ENCODE measurements at regions not wholly inside any gene's neighbourhood (a gene's known extent, or its start where the extent isn't known, plus 50 kb on each side); places are given as distances from the start of the nearest gene placed in this dataset.

- DNase-seq = no peak
These were observed 836.0 kb downstream of the MAFB start for GRCh38 chr20:39853050-39853449.

- no peak for DNase-seq
These were observed 837.6 kb downstream of the MAFB start for GRCh38 chr20:39851459-39851858.

GRCh38 chr20:39850821-39851330, 838.2 kb downstream of the MAFB start:
- no peak for DNase-seq

- no peak for DNase-seq
These were observed 838.8 kb downstream of the MAFB start for GRCh38 chr20:39850246-39850645.

GRCh38 chr20:39849664-39850063, 839.4 kb downstream of the MAFB start:
- DNase-seq = no peak

GRCh38 chr20:39849171-39849570, 839.9 kb downstream of the MAFB start:
- DNase-seq = no peak

GRCh38 chr20:39839399-39840119, 849.5 kb downstream of the MAFB start:
- no peak for DNase-seq

GRCh38 chr20:39837561-39837960, 851.5 kb downstream of the MAFB start:
- DNase-seq = no peak

GRCh38 chr20:39835130-39835842, 853.8 kb downstream of the MAFB start:
- DNase-seq = no peak

GRCh38 chr20:39830903-39831302, 858.1 kb downstream of the MAFB start:
- no peak for DNase-seq

- no peak for DNase-seq
These were observed 859.4 kb downstream of the MAFB start for GRCh38 chr20:39829661-39830060.

GRCh38 chr20:39829256-39829655, 859.8 kb downstream of the MAFB start:
- no peak for DNase-seq

GRCh38 chr20:39825950-39826349, 863.1 kb downstream of the MAFB start:
- DNase-seq = no peak

- DNase-seq = no peak
These were observed 863.4 kb downstream of the DHX35 start for GRCh38 chr20:39825524-39825923.

GRCh38 chr20:39823224-39823623, 861.1 kb downstream of the DHX35 start:
- no peak for DNase-seq

- DNase-seq = no peak
These were observed 860.5 kb downstream of the DHX35 start for GRCh38 chr20:39822667-39823066.

- DNase-seq = no peak
These were observed 851.2 kb downstream of the DHX35 start for GRCh38 chr20:39813190-39813829.

GRCh38 chr20:39812116-39812515, 850.0 kb downstream of the DHX35 start:
- no peak for DNase-seq

GRCh38 chr20:39810309-39810708, 848.2 kb downstream of the DHX35 start:
- DNase-seq = no peak

- no peak for DNase-seq
These were observed 846.5 kb downstream of the DHX35 start for GRCh38 chr20:39808613-39809012.

- no peak for DNase-seq
These were observed 838.4 kb downstream of the DHX35 start for GRCh38 chr20:39800548-39800947.

- DNase-seq = no peak
These were observed 838.0 kb downstream of the DHX35 start for GRCh38 chr20:39800111-39800510.

- no peak for DNase-seq
These were observed 837.3 kb downstream of the DHX35 start for GRCh38 chr20:39799366-39799965.
